CD14-positive monocyte (primary cell): ENCODE measurements at regions not wholly inside any gene's neighbourhood (a gene's known extent, or its start where the extent isn't known, plus 50 kb on each side); places are given as distances from the start of the nearest gene placed in this dataset.

Experiments used
- DNase-seq, 3 donors: peaks; one replicate each; pipeline ENCODE4 v3.0.0-alpha.2; 2011 to 2022
- H2AFZ ChIP-seq: 2 replicates; pipeline ENCODE4 v1.6.0; 2012; ENCODE audit warnings: mild to moderate bottlenecking, low read depth, low read length, inconsistent platforms; ENCODE audit not compliant: insufficient read depth, poor library complexity, severe bottlenecking
- H3K27ac ChIP-seq, 2 donors: 1 replicate in 1 of 2; 2 replicates in 1 of 2; pipeline ENCODE4 v1.5.1; 2012 to 2013; ENCODE audit warnings: low read length in 2 of 2, control low read depth in 1 of 2, inconsistent platforms in 1 of 2, low read depth in 1 of 2, mild to moderate bottlenecking in 1 of 2
- H3K27me3 ChIP-seq, 2 donors: one replicate each; pipeline versions ENCODE4 v1.6.0 to v1.6.1; 2011 to 2013; ENCODE audit warnings: low read length in 2 of 2; ENCODE audit not compliant: control insufficient read depth in 2 of 2, insufficient read depth in 2 of 2
- H3K36me3 ChIP-seq, 2 donors: replicated peaks in 1 of 2; 1 replicate in 1 of 2; 2 replicates in 1 of 2; pipeline versions ENCODE4 v1.5.1 to v1.6.1; 2012 to 2013; ENCODE audit warnings: low read length in 2 of 2, control low read depth in 1 of 2, inconsistent platforms in 1 of 2, mild to moderate bottlenecking in 1 of 2; ENCODE audit not compliant: insufficient read depth in 2 of 2, control insufficient read depth in 1 of 2
- H3K4me1 ChIP-seq, 2 donors: 1 replicate in 1 of 2; 2 replicates in 1 of 2; pipeline versions ENCODE4 v1.5.1 to v1.6.1; 2012 to 2013; ENCODE audit warnings: low read length in 2 of 2, control low read depth in 1 of 2, inconsistent platforms in 1 of 2, mild to moderate bottlenecking in 1 of 2, moderate library complexity in 1 of 2; ENCODE audit not compliant: insufficient read depth in 2 of 2, control insufficient read depth in 1 of 2
- H3K4me2 ChIP-seq: replicated peaks from 2 replicates; pipeline ENCODE3; 2012; ENCODE audit warnings: low read length, moderate library complexity, mild to moderate bottlenecking; ENCODE audit not compliant: poor library complexity, severe bottlenecking; ENCODE audit errors: extremely low read depth
- H3K4me3 ChIP-seq, 3 experiments: fragments of 200-600 bp in 1 of 3; sonication (generic) in 1 of 3; replicated peaks in 1 of 3; 1 replicate in 2 of 3; 2 replicates in 1 of 3; pipeline ENCODE4 v1.5.1; 2011 to 2013; ENCODE audit warnings: low read length in 3 of 3, mild to moderate bottlenecking in 3 of 3, control low read depth in 2 of 3, low read depth in 2 of 3, inconsistent platforms in 1 of 3, moderate library complexity in 1 of 3
- H3K79me2 ChIP-seq: 2 replicates; pipeline ENCODE4 v1.6.0; 2012; ENCODE audit warnings: mild to moderate bottlenecking, control low read depth, inconsistent platforms, low read length, moderate library complexity; ENCODE audit not compliant: insufficient read depth
- H3K9ac ChIP-seq: 2 replicates; pipeline ENCODE4 v1.6.0; 2017; ENCODE audit warnings: low read length, mild to moderate bottlenecking; ENCODE audit not compliant: insufficient read depth, poor library complexity, severe bottlenecking
- H3K9me3 ChIP-seq, 2 donors: replicated peaks in 1 of 2; 1 replicate in 1 of 2; 2 replicates in 1 of 2; pipeline versions ENCODE4 v1.5.1 to v1.6.1; 2012 to 2013; ENCODE audit warnings: low read length in 2 of 2, control low read depth in 1 of 2; ENCODE audit not compliant: control insufficient read depth in 1 of 2, insufficient read depth in 1 of 2
- H4K20me1 ChIP-seq: 2 replicates; pipeline ENCODE4 v1.6.0; 2012; ENCODE audit warnings: mild to moderate bottlenecking, low read length, control low read depth, moderate library complexity; ENCODE audit not compliant: insufficient read depth
- H3K27ac Mint-ChIP-seq, 7 donors: one replicate each; pipeline ENCODE4 v1.8.0; 2020; ENCODE audit warnings: mild to moderate bottlenecking in 7 of 7, mixed read lengths in 7 of 7, moderate library complexity in 6 of 7, inconsistent platforms in 2 of 7
- H3K27me3 Mint-ChIP-seq, 3 donors: one replicate each; pipeline ENCODE4 v1.8.0; 2021 to 2022; ENCODE audit warnings: low read depth in 3 of 3, mild to moderate bottlenecking in 3 of 3, mixed read lengths in 3 of 3, moderate library complexity in 3 of 3, inconsistent platforms in 1 of 3
- H3K36me3 Mint-ChIP-seq, 2 donors: one replicate each; pipeline ENCODE4 v1.8.0; 2020; ENCODE audit warnings: mixed read lengths in 2 of 2, inconsistent platforms in 1 of 2, mild to moderate bottlenecking in 1 of 2
- H3K4me1 Mint-ChIP-seq: one replicate; pipeline ENCODE4 v1.8.0; 2020; ENCODE audit warnings: mild to moderate bottlenecking, mixed read lengths
- H3K4me3 Mint-ChIP-seq, 2 donors: one replicate each; pipeline ENCODE4 v1.8.0; 2020; ENCODE audit warnings: mild to moderate bottlenecking in 2 of 2, mixed read lengths in 2 of 2, moderate library complexity in 1 of 2
- H3K9me3 Mint-ChIP-seq, 7 donors: one replicate each; pipeline ENCODE4 v1.8.0; 2020 to 2022; ENCODE audit warnings: mixed read lengths in 7 of 7, mild to moderate bottlenecking in 6 of 7, moderate library complexity in 6 of 7, inconsistent platforms in 2 of 7
- WGBS: methylation state at CpG from one replicate; pipeline ENCODE4 v1.1.5; 2013; ENCODE audit warnings: missing lambda C conversion rate; ENCODE audit not compliant: insufficient coverage; 5-methylcytosine and 5-hydroxymethylcytosine counted together
- intact Hi-C, 2 donors: fragments of 100-400 bp; cut with micrococcal nuclease; formaldehyde crosslinking; loops; one replicate each; pipeline versions ENCODE4 v1.15.0 to v1.15.1; 2023
- TF ChIP-seq, protein P1 (sequence below): fragments of 200-600 bp; IDR thresholded peaks from one replicate; pipeline ENCODE4 v1.8.0; 2022; ENCODE audit warnings: antibody characterized with exemption, mild to moderate bottlenecking

DNA sequence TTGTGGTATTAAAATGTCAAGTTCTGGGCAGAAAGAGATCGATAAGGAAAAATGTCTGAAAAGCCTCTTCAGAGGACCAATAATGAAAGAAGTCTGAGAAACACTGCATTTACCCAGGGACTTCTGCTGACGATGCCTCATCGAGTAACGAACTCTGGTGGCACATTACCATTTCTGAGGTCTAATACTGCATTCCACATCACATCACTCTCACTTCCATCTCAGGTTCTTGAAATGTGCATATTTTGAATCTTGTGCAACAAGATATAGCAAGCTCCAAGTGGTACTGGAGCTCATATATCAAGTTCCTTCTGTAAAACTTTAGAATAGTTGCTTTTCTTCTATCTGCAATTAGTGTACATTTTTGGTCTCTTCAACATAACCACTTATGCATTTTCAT is 619.1 kb upstream of the DDX18 start:
- Histone ChIP-seq H3K79me2 (no peaks in the 10 kb centered on the region), H3K27me3 (no peaks in the 10 kb centered on the region), H3K36me3 (no peaks in the 10 kb centered on the region), H3K9ac (no peak overlapping the region), H4K20me1 (no peaks in the 10 kb centered on the region), H3K9me3 (no peaks in the 10 kb centered on the region), H2AFZ (no peak overlapping the region), H3K4me3 (no peak overlapping the region), H3K27ac (no peak overlapping the region), H3K4me2 (no peak overlapping the region), H3K4me1 (no peaks in the 10 kb centered on the region)
- intact Hi-C loops, result no loop called here
- 90% methylated on average over 4 of the region's 4 CpGs for WGBS
- peaks cover 0 to 8% (median under 1%) of the 10 kb centered on the region in 7 donors for H3K9me3 Mint-ChIP-seq
- H3K27me3 Mint-ChIP-seq, result no peaks in the 10 kb centered on the region
- TF ChIP-seq, protein P1, sequence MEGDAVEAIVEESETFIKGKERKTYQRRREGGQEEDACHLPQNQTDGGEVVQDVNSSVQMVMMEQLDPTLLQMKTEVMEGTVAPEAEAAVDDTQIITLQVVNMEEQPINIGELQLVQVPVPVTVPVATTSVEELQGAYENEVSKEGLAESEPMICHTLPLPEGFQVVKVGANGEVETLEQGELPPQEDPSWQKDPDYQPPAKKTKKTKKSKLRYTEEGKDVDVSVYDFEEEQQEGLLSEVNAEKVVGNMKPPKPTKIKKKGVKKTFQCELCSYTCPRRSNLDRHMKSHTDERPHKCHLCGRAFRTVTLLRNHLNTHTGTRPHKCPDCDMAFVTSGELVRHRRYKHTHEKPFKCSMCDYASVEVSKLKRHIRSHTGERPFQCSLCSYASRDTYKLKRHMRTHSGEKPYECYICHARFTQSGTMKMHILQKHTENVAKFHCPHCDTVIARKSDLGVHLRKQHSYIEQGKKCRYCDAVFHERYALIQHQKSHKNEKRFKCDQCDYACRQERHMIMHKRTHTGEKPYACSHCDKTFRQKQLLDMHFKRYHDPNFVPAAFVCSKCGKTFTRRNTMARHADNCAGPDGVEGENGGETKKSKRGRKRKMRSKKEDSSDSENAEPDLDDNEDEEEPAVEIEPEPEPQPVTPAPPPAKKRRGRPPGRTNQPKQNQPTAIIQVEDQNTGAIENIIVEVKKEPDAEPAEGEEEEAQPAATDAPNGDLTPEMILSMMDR, result no peak
- no peak overlapping the region for H3K4me3 Mint-ChIP-seq
- no peak for DNase-seq
- no peaks in the 10 kb centered on the region for H3K36me3 Mint-ChIP-seq
- no peaks in the 10 kb centered on the region for H3K4me1 Mint-ChIP-seq
- no peak overlapping the region for H3K27ac Mint-ChIP-seq

DNA sequence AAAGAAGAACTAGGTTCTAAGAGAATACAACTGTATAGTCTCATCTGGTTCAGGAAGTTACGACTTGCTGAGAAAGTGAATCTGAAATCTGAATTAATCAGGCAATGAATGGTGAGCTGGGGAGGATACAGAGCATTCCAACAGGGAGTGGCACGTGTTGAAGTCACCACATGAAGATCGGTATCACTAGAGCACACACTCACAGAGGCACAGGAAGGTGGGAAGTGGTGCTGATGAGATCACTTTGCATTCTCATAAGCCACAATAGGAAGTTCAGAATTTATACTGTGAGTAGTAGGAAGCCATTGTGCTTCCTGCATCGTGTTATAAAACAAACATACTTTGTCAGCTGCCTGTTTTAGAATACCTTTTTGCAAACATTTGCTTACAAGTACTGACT is 615.0 kb upstream of the DDX18 start:
- no peaks in the 10 kb centered on the region for H4K20me1 ChIP-seq
- H3K4me2 ChIP-seq, result no peak overlapping the region
- intact Hi-C loops, result no loop called here
- H3K4me1 ChIP-seq, result no peaks in the 10 kb centered on the region
- H3K27me3 Mint-ChIP-seq, result no peaks in the 10 kb centered on the region
- no peaks in the 10 kb centered on the region for H3K36me3 ChIP-seq
- 30% methylated on average over 2 of the region's 4 CpGs for WGBS
- no peak overlapping the region for H3K9ac ChIP-seq
- TF ChIP-seq, protein P1, result no peak
- H3K27ac Mint-ChIP-seq, result no peak overlapping the region
- no peaks in the 10 kb centered on the region for H3K9me3 ChIP-seq
- no peaks in the 10 kb centered on the region for H3K4me1 Mint-ChIP-seq
- no peak overlapping the region for H3K27ac ChIP-seq
- no peak overlapping the region for H3K4me3 Mint-ChIP-seq
- no peak overlapping the region for H3K4me3 ChIP-seq
- H3K27me3 ChIP-seq, result no peaks in the 10 kb centered on the region
- peaks cover 0 to 14% (median 5%) of the 10 kb centered on the region in 7 donors for H3K9me3 Mint-ChIP-seq
- H3K79me2 ChIP-seq, result no peaks in the 10 kb centered on the region
- H3K36me3 Mint-ChIP-seq, result no peaks in the 10 kb centered on the region
- DNase-seq, result no peak
- no peak overlapping the region for H2AFZ ChIP-seq
